Body of pancreas (tissue), 4 donors: ENCODE measurements at regions not wholly inside any gene's neighbourhood (a gene's known extent, or its start where the extent isn't known, plus 50 kb on each side); places are given as distances from the start of the nearest gene placed in this dataset.

Experiments used
- ATAC-seq: fragments of 150-250 bp; one replicate; pipeline ENCODE4 v1.9.1; 2016
- DNase-seq, 4 donors: peaks; one replicate each; pipeline ENCODE4 v3.0.0-alpha.2; 2019
- H3K27ac ChIP-seq, 4 donors: fragments of 200-600 bp; sonication (generic); 1 replicate in 3 of 4; 2 replicates in 1 of 4; pipeline versions ENCODE4 v1.5.1 to v1.6.1; 2016 to 2019; ENCODE audit warnings: mild to moderate bottlenecking in 1 of 4, mixed read lengths in 1 of 4, moderate library complexity in 1 of 4
- H3K27me3 ChIP-seq, 2 donors: fragments of 200-600 bp; sonication (generic); one replicate each; pipeline ENCODE4 v1.6.0; 2016; ENCODE audit warnings: mild to moderate bottlenecking in 1 of 2
- H3K36me3 ChIP-seq, 2 donors: fragments of 200-600 bp; sonication (generic); replicated peaks in 1 of 2; 2 replicates each; pipeline ENCODE4 v1.5.1; 2016; ENCODE audit warnings: low read depth in 2 of 2; ENCODE audit not compliant: insufficient read depth in 1 of 2
- H3K4me1 ChIP-seq: fragments of 200-600 bp; sonication (generic); one replicate; pipeline ENCODE4 v1.6.0; 2016
- H3K4me3 ChIP-seq, 2 donors: fragments of 200-600 bp; sonication (generic); 1 replicate in 1 of 2; 2 replicates in 1 of 2; pipeline ENCODE4 v1.5.1; 2016 to 2019
- H3K9me3 ChIP-seq, 3 donors: fragments of 200-600 bp; sonication (generic); 1 replicate in 2 of 3; 2 replicates in 1 of 3; pipeline ENCODE4 v1.5.1; 2016
- CTCF ChIP-seq, 7 experiments: fragments of 450-650 bp in 4 of 7; fragments of 200-600 bp in 3 of 7; sonication (generic) in 3 of 7; IDR thresholded peaks; one replicate each; pipeline ENCODE4 v1.5.1; 2016 to 2019; ENCODE audit warnings: antibody characterized with exemption in 7 of 7
- POLR2A ChIP-seq, 3 donors: fragments of 450-650 bp; IDR thresholded peaks; one replicate each; pipeline ENCODE4 v1.6.1; 2016; ENCODE audit warnings: antibody characterized with exemption in 3 of 3, mild to moderate bottlenecking in 2 of 3
- WGBS, 2 donors: methylation state at CpG; one replicate each; pipeline ENCODE4 v1.1.5; 2017; 5-methylcytosine and 5-hydroxymethylcytosine counted together
- intact Hi-C: fragments of 100-400 bp; cut with DNase I; formaldehyde crosslinking; loops from one replicate; pipeline ENCODE4 v1.15.1; 2023

- ATAC-seq (peak; percentile 66), DNase-seq (peak; percentile 20 to 65 (median 44))
- Histone ChIP-seq H3K27me3 (no peaks in the 10 kb centered on the region), H3K36me3 (no peaks in the 10 kb centered on the region), H3K9me3 (no peaks in the 10 kb centered on the region), H3K4me3 (no peak overlapping the region), H3K4me1 (peaks cover 28% of the 10 kb centered on the region), H3K27ac (peak overlapping the region; percentile 52 to 74 (median 60))
- WGBS, 2 donors: 19 to 20% methylated on average over 11 of the region's 11 CpGs
- TF ChIP-seq POLR2A (IDR thresholded peaks at IDR 0.05): no peak
- TF ChIP-seq CTCF (IDR thresholded peaks at IDR 0.05): no peak
- intact Hi-C loops: no loop called here
Observed at GRCh38 chr14:51396222-51396815, 156.3 kb downstream of the TMX1 start.

GRCh38 chr14:51398898-51399297, 158.9 kb downstream of the TMX1 start:
- intact Hi-C loops: no loop called here
- whole genome bisulfite sequencing, 2 donors: 77 to 78% methylated on average over 4 of the region's 4 CpGs
- TF ChIP-seq CTCF (IDR thresholded peaks at IDR 0.05) (no peak), POLR2A (IDR thresholded peaks at IDR 0.05) (no peak)

GRCh38 chr14:51400139-51400538, 160.1 kb downstream of the TMX1 start:
- Histone ChIP-seq H3K4me3 (no peak overlapping the region), H3K36me3 (no peaks in the 10 kb centered on the region), H3K27me3 (no peaks in the 10 kb centered on the region), H3K27ac (no peak overlapping the region), H3K9me3 (no peaks in the 10 kb centered on the region), H3K4me1 (peaks cover 20% of the 10 kb centered on the region)
- intact Hi-C loops: no loop called here
- ATAC-seq (no peak), DNase-seq (no peak)
- TF ChIP-seq CTCF (IDR thresholded peaks at IDR 0.05): no peak
- TF ChIP-seq POLR2A (IDR thresholded peaks at IDR 0.05): no peak
- 69 to 89% methylated on average over 2 of the region's 2 CpGs for WGBS, 2 donors

More at GRCh38 chr14:51398898-51399297, 158.9 kb downstream of the TMX1 start:
- H3K27me3 ChIP-seq: no peaks in the 10 kb centered on the region
- no peaks in the 10 kb centered on the region for H3K9me3 ChIP-seq
- peaks cover 28% of the 10 kb centered on the region for H3K4me1 ChIP-seq
- DNase-seq (no peak), ATAC-seq (no peak)
- H3K4me3 ChIP-seq: no peak overlapping the region
- H3K36me3 ChIP-seq: no peaks in the 10 kb centered on the region
- no peak overlapping the region for H3K27ac ChIP-seq

GRCh38 chr14:51401272-51401671, 161.2 kb downstream of the TMX1 start:
- no peak for ATAC-seq
- Histone ChIP-seq H3K27ac (no peak overlapping the region), H3K36me3 (no peaks in the 10 kb centered on the region), H3K9me3 (no peaks in the 10 kb centered on the region), H3K27me3 (no peaks in the 10 kb centered on the region), H3K4me1 (peaks cover 9% of the 10 kb centered on the region), H3K4me3 (no peak overlapping the region)
- intact Hi-C loops: no loop called here
- no peak for DNase-seq
- no peak for TF ChIP-seq CTCF (IDR thresholded peaks at IDR 0.05)
- TF ChIP-seq POLR2A (IDR thresholded peaks at IDR 0.05): no peak
- WGBS, 2 donors: 72 to 73% methylated on average over 2 of the region's 2 CpGs

GRCh38 chr14:51401756-51402155, 161.7 kb downstream of the TMX1 start:
- Histone ChIP-seq H3K27me3 (no peaks in the 10 kb centered on the region), H3K4me1 (peaks cover 4% of the 10 kb centered on the region), H3K36me3 (no peaks in the 10 kb centered on the region), H3K4me3 (no peak overlapping the region), H3K9me3 (no peaks in the 10 kb centered on the region), H3K27ac (no peak overlapping the region)
- WGBS, 2 donors: 13 to 14% methylated on average over 2 of the region's 2 CpGs
- DNase-seq: peak in 3 of 4 donors; percentile 22 to 55 (median 50)
- no peak for TF ChIP-seq POLR2A (IDR thresholded peaks at IDR 0.05)
- TF ChIP-seq CTCF (IDR thresholded peaks at IDR 0.05): no peak
- ATAC-seq: no peak
- intact Hi-C loops: no loop called here
